ENCODE measurements at regions not wholly inside any gene's neighbourhood (a gene's known extent, or its start where the extent isn't known, plus 50 kb on each side); places are given as distances from the start of the nearest gene placed in this dataset.

DNA sequence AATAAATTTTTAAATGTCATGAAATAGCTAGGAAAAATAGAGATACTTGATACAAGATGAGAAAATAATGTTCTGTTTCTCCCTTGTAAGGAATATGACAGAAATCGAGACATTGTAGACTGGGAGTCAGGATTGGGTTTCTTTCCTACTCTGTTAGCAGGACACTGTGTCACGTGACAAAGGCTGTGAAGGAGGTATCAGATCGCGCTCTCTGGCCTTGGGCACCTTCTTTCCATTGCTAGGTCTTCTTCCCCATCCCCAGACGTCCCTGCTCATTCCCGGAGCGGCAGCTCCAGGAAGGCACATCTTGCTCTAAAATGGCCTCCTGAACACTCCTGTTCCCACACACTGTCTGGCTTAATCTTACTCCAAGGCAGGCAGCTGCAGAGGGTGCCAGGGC, 133.4 kb downstream of the TM9SF2 start:
- no peak for TF ChIP-seq POLR2AphosphoS5 (IDR thresholded peaks at IDR 0.05; ENCODE audit: low read depth, low read length)
- TF ChIP-seq TAF1 (IDR thresholded peaks at IDR 0.05; ENCODE audit: low read depth, low read length): no peak
